HG03342 (cell line): ENCODE measurements at regions not wholly inside any gene's neighbourhood (a gene's known extent, or its start where the extent isn't known, plus 50 kb on each side); places are given as distances from the start of the nearest gene placed in this dataset.
"Not testable (repeated sequence)": the region's sequence is repeated elsewhere in the genome, so short reads cannot be mapped to it uniquely, and the experiment has no call there.

ENCODE experiments used
- ATAC-seq: cut with Tn5 transposase; IDR thresholded peaks from one replicate; pipeline ENCODE4 v1.9.1; 2021; ENCODE audit warnings: mild to moderate bottlenecking, moderate library complexity; ENCODE audit not compliant: unreplicated experiment

- no peak for ATAC-seq
Observed at GRCh38 chr3:10726787-10727186, 89.2 kb upstream of the SLC6A11 start.

- ATAC-seq = no peak
Observed at GRCh38 chr3:10729439-10729838, 86.6 kb upstream of the SLC6A11 start.

- no peak for ATAC-seq
Observed at GRCh38 chr3:10732292-10732691, 83.7 kb upstream of the SLC6A11 start.

GRCh38 chr3:10733297-10733696 lies 82.7 kb upstream of the SLC6A11 start:
- ATAC-seq = no peak

GRCh38 chr3:10736444-10736843 lies 79.6 kb upstream of the SLC6A11 start:
- ATAC-seq = not testable (repeated sequence)

- no peak for ATAC-seq
Observed at GRCh38 chr3:10737785-10738184, 78.2 kb upstream of the SLC6A11 start.

GRCh38 chr3:10738688-10739372 lies 77.2 kb upstream of the SLC6A11 start:
- no peak for ATAC-seq

- ATAC-seq = no peak
Observed at GRCh38 chr3:10740954-10741353, 75.1 kb upstream of the SLC6A11 start.

GRCh38 chr3:10741891-10742671 lies 73.9 kb upstream of the SLC6A11 start:
- ATAC-seq = no peak

- no peak for ATAC-seq
Observed at GRCh38 chr3:10743366-10744097, 72.5 kb upstream of the SLC6A11 start.

- ATAC-seq = no peak
Observed at GRCh38 chr3:10744098-10744465, 71.9 kb upstream of the SLC6A11 start.

GRCh38 chr3:10745392-10745791 lies 70.6 kb upstream of the SLC6A11 start:
- ATAC-seq = no peak

- ATAC-seq = no peak
Observed at GRCh38 chr3:10746001-10746400, 70.0 kb upstream of the SLC6A11 start.

GRCh38 chr3:10746684-10747083 lies 69.3 kb upstream of the SLC6A11 start:
- ATAC-seq = no peak

- ATAC-seq = no peak
Observed at GRCh38 chr3:10747341-10747740, 68.7 kb upstream of the SLC6A11 start.

GRCh38 chr3:10748040-10748439 lies 68.0 kb upstream of the SLC6A11 start:
- no peak for ATAC-seq

- ATAC-seq = no peak
Observed at GRCh38 chr3:10753964-10754363, 62.1 kb upstream of the SLC6A11 start.

- ATAC-seq = no peak
Observed at GRCh38 chr3:10756546-10756945, 59.5 kb upstream of the SLC6A11 start.

GRCh38 chr3:10757021-10757820 lies 58.8 kb upstream of the SLC6A11 start:
- ATAC-seq = no peak

GRCh38 chr3:10757821-10758130 lies 58.3 kb upstream of the SLC6A11 start:
- ATAC-seq = no peak
